A549 (cell line): ENCODE measurements at regions not wholly inside any gene's neighbourhood (a gene's known extent, or its start where the extent isn't known, plus 50 kb on each side); places are given as distances from the start of the nearest gene placed in this dataset.

Experiments used
- CTCF ChIP-seq: fragments of >200 bp; sonication (Bioruptor Twin); formaldehyde crosslinking; IDR thresholded peaks from 3 replicates; pipeline ENCODE4 v1.5.1; 2016
- RAD21 ChIP-seq, 2 experiments: fragments of >200 bp in 1 of 2; sonication (Bioruptor Twin) in 1 of 2; formaldehyde crosslinking in 1 of 2; IDR thresholded peaks in 1 of 2; conservative IDR thresholded peaks in 1 of 2; 2 replicates in 1 of 2; 3 replicates in 1 of 2; pipeline ENCODE4 v1.6.1; 2012 to 2018; ENCODE audit warnings: inconsistent platforms in 1 of 2
- TF ChIP-seq, protein P1 (sequence below): IDR thresholded peaks from 2 replicates; pipeline ENCODE4 v1.6.1; 2012

GRCh38 chr13:40446365-40446764 lies 220.1 kb downstream of the FOXO1 start:
- TF ChIP-seq, protein P1, sequence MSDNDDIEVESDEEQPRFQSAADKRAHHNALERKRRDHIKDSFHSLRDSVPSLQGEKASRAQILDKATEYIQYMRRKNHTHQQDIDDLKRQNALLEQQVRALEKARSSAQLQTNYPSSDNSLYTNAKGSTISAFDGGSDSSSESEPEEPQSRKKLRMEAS = no peak
- TF ChIP-seq CTCF = no peak
- TF ChIP-seq RAD21 (conservative IDR thresholded peaks at IDR 0.05 in 1 of 2, IDR thresholded peaks at IDR 0.05 in 1 of 2) = no peak
